Choroid plexus epithelial cell (primary cell): ENCODE measurements at regions not wholly inside any gene's neighbourhood (a gene's known extent, or its start where the extent isn't known, plus 50 kb on each side); places are given as distances from the start of the nearest gene placed in this dataset.

Experiments used
- DNase-seq: peaks from one replicate; pipeline ENCODE4 v3.0.0-alpha.2; 2010; ENCODE audit warnings: low read depth
- H3K4me3 ChIP-seq: 2 replicates; pipeline ENCODE4 v1.5.1; 2011; ENCODE audit warnings: low read depth, mild to moderate bottlenecking, control low read depth, low read length, moderate library complexity
- CTCF ChIP-seq: conservative IDR thresholded peaks from 2 replicates; pipeline ENCODE4 v1.5.1; 2011; ENCODE audit warnings: low read depth, mild to moderate bottlenecking, control low read depth, inconsistent platforms, low read length, moderate library complexity

- TF ChIP-seq CTCF: no peak
- no peak overlapping the region for H3K4me3 ChIP-seq
- DNase-seq: no peak
Measured at GRCh38 chr1:199098468-199098867, 459.6 kb downstream of the PTPRC start.

GRCh38 chr1:199101139-199101538 lies 462.3 kb downstream of the PTPRC start:
- no peak overlapping the region for H3K4me3 ChIP-seq
- no peak for DNase-seq
- TF ChIP-seq CTCF: no peak

DNA sequence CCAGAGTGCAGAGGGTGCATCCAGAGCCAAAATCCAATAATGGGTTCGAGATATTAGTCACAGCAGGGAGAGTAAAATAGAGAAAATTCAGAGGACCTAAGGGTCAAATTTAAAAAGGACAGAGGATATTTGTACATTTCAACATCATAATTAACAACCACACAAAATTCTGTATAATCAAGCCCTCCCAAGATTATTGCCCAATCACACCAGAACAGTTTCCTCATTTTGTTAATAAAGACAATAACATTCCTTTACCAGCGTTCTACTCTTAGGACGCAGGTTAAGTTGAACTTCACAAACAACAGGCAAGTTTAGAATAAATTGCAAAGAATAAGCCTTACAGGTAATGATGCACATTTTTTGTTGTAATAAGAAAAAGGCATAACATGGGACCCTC lies 462.8 kb downstream of the PTPRC start:
- no peak for DNase-seq
- no peak for TF ChIP-seq CTCF
- H3K4me3 ChIP-seq: no peak overlapping the region

- DNase-seq: no peak
- TF ChIP-seq CTCF: no peak
Measured at GRCh38 chr1:199102239-199102638, 463.4 kb downstream of the PTPRC start.

DNA sequence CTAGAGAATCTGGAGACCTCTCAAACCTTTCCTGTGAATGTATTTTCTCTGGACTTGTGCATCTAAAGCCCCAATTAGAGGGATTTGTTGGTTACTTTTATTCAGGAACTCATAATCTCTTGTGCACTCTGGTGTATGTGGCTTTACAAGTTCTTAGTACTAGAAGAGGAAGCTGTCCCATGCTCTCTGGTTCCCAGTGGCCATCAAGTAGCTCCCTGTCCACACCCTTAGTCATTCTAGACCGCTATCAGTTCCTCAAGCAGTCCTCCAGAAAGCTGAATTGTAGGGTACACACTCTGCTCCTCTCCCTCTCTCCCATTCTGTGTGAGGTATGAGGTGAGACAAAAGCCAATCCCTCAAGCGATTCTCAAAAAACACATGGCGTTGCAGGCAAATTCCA lies 470.3 kb downstream of the PTPRC start:
- no peak overlapping the region for H3K4me3 ChIP-seq
- no peak for TF ChIP-seq CTCF
- DNase-seq: no peak

More at GRCh38 chr1:199102239-199102638, 463.4 kb downstream of the PTPRC start:
- no peak overlapping the region for H3K4me3 ChIP-seq

DNA sequence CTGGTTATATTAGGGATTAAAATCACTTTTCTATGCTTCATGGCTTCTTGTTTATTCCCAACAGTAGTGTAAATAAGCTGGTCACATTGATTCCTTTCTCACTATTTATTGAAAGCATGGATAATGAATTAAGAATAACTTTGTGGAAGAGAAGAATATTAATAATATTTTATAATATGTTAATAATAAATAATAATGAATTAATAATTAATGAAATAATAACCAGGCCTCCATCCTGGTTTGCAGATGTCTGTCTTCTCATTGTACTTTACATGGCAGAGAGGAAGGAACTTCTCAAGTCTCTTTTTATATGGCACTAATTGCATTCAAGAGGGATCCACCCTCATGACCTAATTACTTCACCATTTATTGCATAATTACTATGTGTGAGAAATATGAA lies 473.5 kb downstream of the PTPRC start:
- TF ChIP-seq CTCF: no peak
- no peak for DNase-seq
- H3K4me3 ChIP-seq: no peak overlapping the region

- DNase-seq: peak; percentile 93
- TF ChIP-seq CTCF: peak; percentile 97
- H3K4me3 ChIP-seq: no peak overlapping the region
Measured at GRCh38 chr1:199113265-199113869, 474.5 kb downstream of the PTPRC start.
